H1 (cell line): ENCODE measurements at regions not wholly inside any gene's neighbourhood (a gene's known extent, or its start where the extent isn't known, plus 50 kb on each side); places are given as distances from the start of the nearest gene placed in this dataset.

Experiments used
- ATF3 ChIP-seq: IDR thresholded peaks from 2 replicates; pipeline ENCODE4 v1.6.1; 2011; ENCODE audit warnings: low read depth, mild to moderate bottlenecking, low read length; ENCODE audit not compliant: insufficient read depth
- CHD7 ChIP-seq: fragments of 300-600 bp; sonication (generic); IDR thresholded peaks from 2 replicates; pipeline ENCODE4 v1.7.1; 2012; ENCODE audit warnings: low read length, moderate library complexity, mild to moderate bottlenecking, inconsistent platforms; ENCODE audit not compliant: insufficient replicate concordance
- CTCF ChIP-seq, 3 experiments: IDR thresholded peaks; 1 replicate in 2 of 3; 2 replicates in 1 of 3; pipeline versions ENCODE4 v1.5.1 to v1.6.1; 2011; ENCODE audit warnings: low read length in 3 of 3, mild to moderate bottlenecking in 3 of 3, inconsistent platforms in 2 of 3, low read depth in 1 of 3, moderate library complexity in 1 of 3; ENCODE audit not compliant: insufficient read depth in 1 of 3; ENCODE audit errors: control extremely low read depth in 1 of 3
- JUND ChIP-seq: IDR thresholded peaks from 2 replicates; pipeline ENCODE4 v1.6.1; 2011; ENCODE audit warnings: mild to moderate bottlenecking, improper control_type of control experiment, low read length
- KDM5A ChIP-seq: fragments of 200-600 bp; IDR thresholded peaks from 2 replicates; pipeline ENCODE4 v1.7.1; 2012; ENCODE audit warnings: mild to moderate bottlenecking, low read length, inconsistent platforms, mixed read lengths
- RFX5 ChIP-seq: IDR thresholded peaks from 2 replicates; pipeline ENCODE4 v1.6.1; 2011; ENCODE audit warnings: low read depth, low read length, improper control_type of control experiment, borderline replicate concordance

- no peak for TF ChIP-seq CHD7
- TF ChIP-seq KDM5A, result no peak
- no peak for TF ChIP-seq JUND
- no peak for TF ChIP-seq ATF3
- TF ChIP-seq CTCF (IDR thresholded peaks at IDR 0.05; ENCODE audit: control extremely low read depth in 1 of 3, insufficient read depth in 1 of 3, low read depth in 1 of 3, low read length in 3 of 3), result no peak
- TF ChIP-seq RFX5, result no peak
These were observed 219.1 kb upstream of the STK17B start (continued) for GRCh38 chr2:196390243-196391148.
